HL-60 (cell line): ENCODE measurements at regions not wholly inside any gene's neighbourhood (a gene's known extent, or its start where the extent isn't known, plus 50 kb on each side); places are given as distances from the start of the nearest gene placed in this dataset.

Experiments
- DNase-seq, 2 experiments: peaks; one replicate each; pipeline ENCODE4 v3.0.0-alpha.2; 2010 to 2020; ENCODE audit warnings: low read depth in 1 of 2, low spot score in 1 of 2
- H3K27ac ChIP-seq: fragments of 250-450 bp; sonication (Bioruptor Pico); replicated peaks from 2 replicates; pipeline ENCODE4 v1.5.1; 2020; ENCODE audit warnings: mild to moderate bottlenecking, moderate library complexity
- H3K27me3 ChIP-seq: fragments of 250-450 bp; sonication (Bioruptor Pico); 2 replicates; pipeline ENCODE4 v1.5.1; 2021; ENCODE audit warnings: mild to moderate bottlenecking, moderate library complexity; ENCODE audit not compliant: insufficient read depth, poor library complexity, severe bottlenecking
- H3K4me3 ChIP-seq: replicated peaks from 2 replicates; pipeline ENCODE4 v1.5.1; 2011; ENCODE audit warnings: mild to moderate bottlenecking, control low read depth, low read length; ENCODE audit not compliant: insufficient read depth
- CTCF ChIP-seq: IDR thresholded peaks from one replicate; pipeline ENCODE4 v1.5.1; 2011; ENCODE audit warnings: low read length, control low read depth, inconsistent platforms; ENCODE audit not compliant: insufficient read depth
- GABPA ChIP-seq: IDR thresholded peaks from 2 replicates; pipeline ENCODE4 v1.6.1; 2012; ENCODE audit warnings: low read depth
- POLR2AphosphoS5 ChIP-seq: IDR thresholded peaks from 2 replicates; pipeline ENCODE4 v1.6.1; 2012; ENCODE audit warnings: low read depth
- REST ChIP-seq: IDR thresholded peaks from 2 replicates; pipeline ENCODE4 v1.6.1; 2012; ENCODE audit warnings: low read depth; ENCODE audit not compliant: insufficient replicate concordance
- SPI1 ChIP-seq: IDR thresholded peaks from 2 replicates; pipeline ENCODE4 v1.6.1; 2012; ENCODE audit warnings: low read depth, mild to moderate bottlenecking, borderline replicate concordance

- Histone ChIP-seq H3K27ac (no peak overlapping the region), H3K4me3 (no peak overlapping the region), H3K27me3 (peaks cover 15% of the 10 kb centered on the region)
- no peak for DNase-seq
- TF ChIP-seq CTCF (no peak), SPI1 (no peak), GABPA (no peak), POLR2AphosphoS5 (no peak), REST (no peak)
These were observed 438.0 kb upstream of the MGMT start for GRCh38 chr10:129029051-129029450.

GRCh38 chr10:129029851-129030602 is 437.0 kb upstream of the MGMT start:
- no peak for DNase-seq
- TF ChIP-seq REST, result no peak
- TF ChIP-seq POLR2AphosphoS5, result no peak
- TF ChIP-seq GABPA, result no peak
- no peak for TF ChIP-seq CTCF
- no peak for TF ChIP-seq SPI1
- Histone ChIP-seq H3K27me3 (peaks cover 20% of the 10 kb centered on the region), H3K4me3 (no peak overlapping the region), H3K27ac (no peak overlapping the region)

GRCh38 chr10:129030603-129030895 is 436.5 kb upstream of the MGMT start:
- TF ChIP-seq GABPA (no peak), POLR2AphosphoS5 (no peak)
- peaks cover 25% of the 10 kb centered on the region for H3K27me3 ChIP-seq
- H3K4me3 ChIP-seq, result no peak overlapping the region
- no peak overlapping the region for H3K27ac ChIP-seq
- DNase-seq, result no peak

- Histone ChIP-seq H3K27me3 (peaks cover 30% of the 10 kb centered on the region), H3K4me3 (no peak overlapping the region), H3K27ac (no peak overlapping the region)
- peak; percentile 12 to 26 for DNase-seq
- TF ChIP-seq SPI1 (no peak), REST (no peak), POLR2AphosphoS5 (no peak), CTCF (peak; percentile 58), GABPA (no peak)
These were observed 435.8 kb upstream of the MGMT start for GRCh38 chr10:129030996-129031843.
